ENCODE measurements at regions not wholly inside any gene's neighbourhood (a gene's known extent, or its start where the extent isn't known, plus 50 kb on each side); places are given as distances from the start of the nearest gene placed in this dataset.
"Not testable (repeated sequence)": the region's sequence is repeated elsewhere in the genome, so short reads cannot be mapped to it uniquely, and the experiment has no call there.

- FAIRE-seq, result no peak
Measured at GRCh38 chr7:15848901-15849300, 162.4 kb upstream of the MEOX2 start.

DNA sequence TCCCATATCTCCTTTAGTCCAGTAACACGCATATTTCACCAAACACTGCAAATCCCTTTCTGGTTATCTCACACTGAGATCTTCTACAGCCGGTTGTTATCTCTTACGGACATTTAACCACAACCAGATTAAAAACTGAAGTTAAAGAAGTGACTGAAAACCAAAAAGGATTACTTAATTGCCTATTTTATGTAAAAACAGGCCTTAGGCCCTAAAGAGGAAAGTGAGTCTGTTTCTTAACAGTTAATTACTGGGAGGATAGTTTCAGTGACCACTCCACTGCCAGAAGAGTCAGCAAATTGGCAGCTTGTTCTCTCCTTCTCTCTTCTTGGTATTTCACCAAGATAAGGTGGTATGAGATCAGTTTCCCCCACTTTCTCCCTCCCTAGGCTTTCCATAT is 161.9 kb upstream of the MEOX2 start:
- no peak for FAIRE-seq

GRCh38 chr7:15845868-15846267 is 159.4 kb upstream of the MEOX2 start:
- FAIRE-seq, result no peak

DNA sequence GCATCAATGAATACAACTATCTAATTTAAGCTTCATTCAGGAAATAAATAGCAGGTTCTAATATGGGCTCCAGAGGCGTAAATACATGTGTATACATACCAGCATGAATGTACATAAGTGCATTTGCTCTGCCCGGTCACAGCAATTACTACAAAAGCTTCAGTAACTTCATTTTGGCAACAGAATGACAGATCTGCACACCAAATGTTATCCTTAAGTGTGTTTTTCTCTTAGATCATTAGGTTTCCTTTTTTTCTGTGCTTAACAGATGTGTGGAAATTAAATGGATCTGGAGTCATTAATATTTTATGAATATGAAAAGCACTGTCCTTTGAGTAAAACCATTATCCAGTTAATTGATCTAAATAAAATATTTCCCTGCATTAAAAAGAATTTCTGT is 159.0 kb upstream of the MEOX2 start:
- FAIRE-seq, result peak; percentile 92

GRCh38 chr7:15839416-15840100 is 153.1 kb upstream of the MEOX2 start:
- no peak for FAIRE-seq

- FAIRE-seq, result no peak
Measured at GRCh38 chr7:15838265-15838664, 151.8 kb upstream of the MEOX2 start.

DNA sequence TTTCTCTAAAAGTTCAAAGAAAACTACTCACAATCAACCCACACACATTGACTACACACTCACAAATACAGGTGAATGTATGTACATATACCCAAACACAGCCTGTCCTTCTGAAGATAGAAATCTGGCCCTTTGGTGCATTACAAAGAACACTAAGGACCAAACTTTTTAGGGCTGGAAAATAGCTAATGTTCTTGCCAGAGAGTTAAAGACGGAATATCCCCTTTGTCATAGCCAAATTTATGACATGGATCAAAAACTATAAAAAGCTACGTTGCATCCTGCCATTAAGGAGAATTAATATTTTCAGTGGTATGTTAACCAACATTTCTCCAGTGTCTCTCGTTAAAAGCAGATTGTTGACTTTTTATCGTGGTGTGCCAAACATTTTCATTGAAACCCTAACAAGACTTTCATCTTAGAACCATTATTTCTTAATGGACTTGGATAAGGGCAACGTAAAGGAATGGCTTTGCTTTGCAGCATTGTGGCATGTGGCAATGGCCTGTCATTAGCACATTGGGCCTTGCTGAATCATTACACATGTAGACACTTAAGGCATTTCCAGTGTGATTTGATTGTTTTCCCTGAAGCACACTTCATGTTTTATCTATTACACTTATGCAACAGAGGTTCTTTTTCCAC is 150.9 kb upstream of the MEOX2 start:
- FAIRE-seq, result no peak

DNA sequence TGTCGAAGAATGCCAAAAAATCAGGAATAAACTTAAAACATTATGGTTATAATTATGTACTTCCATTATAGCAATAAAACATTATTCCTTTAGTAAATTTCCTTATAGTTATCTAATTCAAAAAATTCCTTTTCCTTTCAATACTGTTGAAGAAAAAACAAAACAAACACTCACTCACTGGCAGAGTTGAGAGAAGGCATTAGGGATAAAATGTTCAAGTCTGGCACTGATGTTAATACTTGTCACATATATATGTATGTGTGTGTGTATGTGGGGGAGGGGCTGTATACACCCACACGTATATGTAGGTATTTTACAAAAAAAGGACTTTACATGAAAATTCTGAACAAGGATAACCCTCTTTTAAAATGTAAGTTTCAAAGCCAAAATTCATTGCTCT is 150.2 kb upstream of the MEOX2 start:
- no peak for FAIRE-seq

GRCh38 chr7:15836041-15836440 is 149.6 kb upstream of the MEOX2 start:
- no peak for FAIRE-seq

GRCh38 chr7:15834446-15834845 is 148.0 kb upstream of the MEOX2 start:
- no peak for FAIRE-seq

GRCh38 chr7:15832996-15833395 is 146.5 kb upstream of the MEOX2 start:
- peak; percentile 100 for FAIRE-seq

- FAIRE-seq, result no peak
Measured at GRCh38 chr7:15831606-15832005, 145.1 kb upstream of the MEOX2 start.

GRCh38 chr7:15829691-15830090 is 143.2 kb upstream of the MEOX2 start:
- FAIRE-seq, result no peak

DNA sequence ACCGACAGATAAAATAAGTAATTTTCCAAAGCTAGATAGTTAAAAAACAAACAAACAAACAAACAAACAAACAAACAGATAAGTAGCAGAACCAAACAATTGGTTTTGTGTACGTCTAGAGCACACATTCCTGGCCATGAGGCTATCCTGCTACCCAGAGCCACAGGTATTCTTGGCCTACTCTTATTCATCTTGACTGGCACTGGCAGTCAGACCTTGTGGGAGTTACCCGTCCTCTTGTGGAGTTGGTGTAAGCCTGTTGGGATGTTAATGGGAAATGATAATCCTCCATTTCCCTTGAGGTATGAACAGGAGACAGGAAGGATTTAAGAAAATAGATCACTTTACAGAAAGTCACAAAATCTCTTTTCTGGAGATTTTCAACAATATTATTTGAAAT is 142.4 kb upstream of the MEOX2 start:
- no peak for FAIRE-seq

GRCh38 chr7:15821484-15822427 is 135.3 kb upstream of the MEOX2 start:
- peak; percentile 99 for FAIRE-seq

DNA sequence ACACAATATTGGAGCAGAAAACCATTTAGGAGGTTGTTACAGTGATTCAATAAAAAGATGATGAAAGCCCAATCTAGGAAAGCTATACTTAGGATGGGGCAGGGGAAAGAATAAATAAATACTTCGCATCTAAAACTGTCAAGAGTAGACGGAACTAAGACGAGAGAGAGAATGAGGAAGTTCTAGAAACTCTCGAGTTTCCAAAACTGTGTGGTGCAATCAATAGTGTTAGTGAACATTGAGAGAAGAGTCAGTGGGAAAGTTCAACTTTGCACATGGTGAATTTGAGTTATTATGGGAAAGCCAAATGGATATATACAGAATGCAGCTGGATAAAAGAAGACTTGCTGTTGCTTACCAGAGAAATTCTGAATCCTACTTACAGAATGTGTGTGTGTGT is 133.8 kb upstream of the MEOX2 start:
- FAIRE-seq, result no peak

GRCh38 chr7:15816835-15817426 is 130.4 kb upstream of the MEOX2 start:
- no peak for FAIRE-seq

- FAIRE-seq, result no peak
Measured at GRCh38 chr7:15813448-15813847, 127.0 kb upstream of the MEOX2 start.

DNA sequence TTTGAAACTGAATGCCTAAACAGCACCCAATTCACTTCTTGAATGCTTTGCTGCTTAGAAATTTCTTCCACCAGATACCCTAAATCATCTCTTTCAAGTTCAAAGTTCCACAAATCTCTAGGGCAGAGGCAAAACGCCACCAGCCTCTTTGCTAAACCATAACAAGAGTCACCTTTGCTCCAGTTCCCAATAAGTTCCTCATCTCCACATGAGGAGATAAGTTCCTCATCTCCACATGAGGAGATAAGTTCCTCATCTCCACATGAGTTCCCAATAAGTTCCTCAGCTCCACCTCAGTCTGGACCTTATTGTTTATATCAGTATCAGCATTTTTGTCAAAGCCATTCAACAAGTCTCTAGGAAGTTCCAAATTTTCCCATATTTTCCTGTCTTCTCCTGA is 123.9 kb upstream of the MEOX2 start:
- FAIRE-seq, result not testable (repeated sequence)

DNA sequence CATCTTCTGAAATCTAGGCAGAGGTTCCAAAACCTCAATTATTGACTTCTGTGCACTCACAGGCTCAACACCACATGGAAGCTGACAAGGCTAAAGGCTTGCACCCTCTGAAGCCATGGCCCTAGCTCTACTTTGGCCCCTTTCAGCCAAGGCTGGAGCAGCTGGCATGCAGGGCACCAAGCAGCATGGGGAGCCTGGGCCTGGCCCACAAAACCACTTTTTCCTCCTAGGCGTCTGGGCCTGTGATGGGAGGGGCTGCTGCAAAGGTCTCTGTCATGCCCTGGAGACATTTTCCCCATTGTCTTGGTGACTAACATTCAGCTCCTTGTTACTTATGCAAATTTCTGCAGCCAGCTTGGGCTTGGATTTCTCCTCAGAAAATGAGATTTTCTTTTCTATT is 123.5 kb upstream of the MEOX2 start:
- not testable (repeated sequence) for FAIRE-seq

DNA sequence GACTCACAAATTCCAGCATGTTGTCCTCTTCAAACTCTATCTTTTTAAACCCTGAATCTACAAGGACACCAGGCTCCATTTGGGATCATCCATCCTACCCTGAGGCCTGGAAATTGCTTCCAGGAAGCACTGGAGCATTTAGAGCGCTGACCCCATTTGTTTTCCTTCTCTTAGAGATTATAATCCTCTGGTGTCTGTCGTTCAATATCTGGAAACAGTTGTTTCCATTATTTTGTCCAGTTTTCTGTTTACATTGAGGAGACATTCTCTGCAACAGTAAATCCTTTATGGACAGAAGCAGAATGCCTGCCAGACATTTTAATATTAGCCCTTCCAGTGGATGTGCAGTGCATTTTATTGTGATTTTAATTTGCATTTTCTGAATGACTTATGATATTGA is 119.4 kb upstream of the MEOX2 start:
- no peak for FAIRE-seq

DNA sequence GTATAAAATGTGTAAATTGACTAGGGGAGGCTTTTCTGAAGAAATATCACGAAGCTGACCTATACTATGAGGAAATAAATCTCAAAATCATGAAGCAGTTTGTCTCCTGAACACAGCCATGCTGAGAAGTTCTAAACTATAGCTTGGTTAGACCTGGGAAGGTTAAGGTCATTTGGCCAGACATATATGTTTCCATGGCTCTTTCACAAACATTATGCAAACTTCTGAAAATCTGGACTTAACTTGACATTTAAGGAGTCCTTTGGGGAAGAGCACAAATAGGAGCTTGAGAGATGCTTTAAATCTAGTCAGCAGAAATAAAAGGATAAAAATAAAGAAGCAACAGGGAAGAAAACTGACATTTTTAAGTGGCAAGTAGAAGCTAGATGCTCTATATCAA is 115.9 kb upstream of the MEOX2 start:
- no peak for FAIRE-seq

DNA sequence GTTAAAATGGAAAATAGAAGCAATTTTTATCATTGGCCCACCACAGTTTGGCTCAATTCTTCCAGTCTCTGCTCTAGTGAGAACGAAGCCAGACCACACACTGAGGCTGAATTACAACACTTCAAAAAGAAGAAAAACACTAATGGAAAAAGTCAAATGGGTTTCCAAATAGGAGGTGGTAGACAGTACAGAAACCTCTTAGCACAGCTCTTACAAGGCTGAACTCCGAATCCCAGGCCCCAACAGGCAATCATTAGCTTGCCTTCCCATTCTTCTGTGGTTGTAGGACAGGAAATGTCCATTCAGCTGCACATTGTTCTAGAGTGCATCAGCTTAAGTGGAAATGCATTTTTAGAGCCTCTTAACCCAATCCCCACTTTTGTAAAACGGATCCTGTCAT is 115.1 kb upstream of the MEOX2 start:
- no peak for FAIRE-seq

Data from endometrium (tissue), 2 donors.